Gastrocnemius medialis (tissue), 4 donors: ENCODE measurements at regions not wholly inside any gene's neighbourhood (a gene's known extent, or its start where the extent isn't known, plus 50 kb on each side); places are given as distances from the start of the nearest gene placed in this dataset.

Experiments used
- CTCF ChIP-seq, 5 experiments: fragments of 450-650 bp in 3 of 5; fragments of 200-600 bp in 2 of 5; sonication (generic) in 2 of 5; IDR thresholded peaks in 4 of 5; conservative IDR thresholded peaks in 1 of 5; 1 replicate in 4 of 5; 2 replicates in 1 of 5; pipeline ENCODE4 v1.5.1; 2016 to 2019; ENCODE audit warnings: antibody characterized with exemption in 5 of 5, mild to moderate bottlenecking in 3 of 5, moderate library complexity in 3 of 5
- POLR2A ChIP-seq, 2 donors: fragments of 450-650 bp; IDR thresholded peaks; one replicate each; pipeline ENCODE4 v1.6.1; 2017; ENCODE audit warnings: antibody characterized with exemption in 2 of 2, mild to moderate bottlenecking in 2 of 2, moderate library complexity in 2 of 2

GRCh38 chr22:47295982-47296381 lies 533.5 kb downstream of the TBC1D22A start:
- TF ChIP-seq CTCF (IDR thresholded peaks at IDR 0.05 in 4 of 5, conservative IDR thresholded peaks at IDR 0.05 in 1 of 5) = no peak
- no peak for TF ChIP-seq POLR2A (IDR thresholded peaks at IDR 0.05)
